Epidermal melanocyte (primary cell): ENCODE measurements at regions not wholly inside any gene's neighbourhood (a gene's known extent, or its start where the extent isn't known, plus 50 kb on each side); places are given as distances from the start of the nearest gene placed in this dataset.

Source experiments
- DNase-seq: peaks from one replicate; pipeline ENCODE4 v3.0.0; 2011; ENCODE audit warnings: low spot score; ENCODE audit not compliant: insufficient read length

DNA sequence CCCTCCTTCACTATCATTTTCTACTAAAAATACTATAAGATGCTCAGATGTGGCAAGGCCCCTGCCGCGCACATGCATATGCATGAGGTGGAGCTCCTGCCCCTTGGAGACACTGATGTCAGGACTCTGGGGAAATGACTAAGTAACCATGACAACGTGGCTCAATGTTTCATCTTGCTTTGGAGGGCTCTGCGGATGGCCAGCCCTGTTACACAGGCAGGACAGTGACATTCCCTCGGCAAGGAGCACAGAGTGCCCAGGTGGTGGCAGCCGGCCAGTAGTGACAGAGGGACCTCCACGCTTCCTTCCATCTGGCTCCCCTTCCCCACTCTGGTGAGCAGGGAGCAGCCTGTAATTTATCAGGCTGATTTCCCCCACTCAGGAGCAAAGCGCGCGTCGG lies 364.1 kb downstream of the SS18 start:
- no peak for DNase-seq

GRCh38 chr18:25725501-25725900 lies 364.9 kb downstream of the SS18 start:
- DNase-seq = no peak

DNA sequence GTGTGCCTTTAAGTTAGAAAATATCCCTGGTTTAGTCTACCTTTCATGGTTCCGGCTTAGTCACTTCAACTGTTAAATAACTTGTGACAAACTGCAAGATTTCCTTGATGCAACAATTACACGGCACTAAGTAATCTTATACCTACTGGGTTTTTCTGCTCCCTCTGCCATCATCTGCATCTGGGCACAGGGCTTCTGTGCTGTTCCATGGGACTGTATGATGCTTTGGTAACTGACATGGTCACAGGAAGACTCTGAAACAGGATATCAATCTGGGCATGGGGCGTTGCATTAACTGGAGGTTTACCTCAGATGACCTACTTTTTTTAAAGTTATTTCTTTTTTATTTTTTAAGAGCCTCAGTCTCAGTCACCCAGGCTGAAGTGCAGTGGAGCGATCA lies 365.4 kb downstream of the SS18 start:
- DNase-seq = no peak

DNA sequence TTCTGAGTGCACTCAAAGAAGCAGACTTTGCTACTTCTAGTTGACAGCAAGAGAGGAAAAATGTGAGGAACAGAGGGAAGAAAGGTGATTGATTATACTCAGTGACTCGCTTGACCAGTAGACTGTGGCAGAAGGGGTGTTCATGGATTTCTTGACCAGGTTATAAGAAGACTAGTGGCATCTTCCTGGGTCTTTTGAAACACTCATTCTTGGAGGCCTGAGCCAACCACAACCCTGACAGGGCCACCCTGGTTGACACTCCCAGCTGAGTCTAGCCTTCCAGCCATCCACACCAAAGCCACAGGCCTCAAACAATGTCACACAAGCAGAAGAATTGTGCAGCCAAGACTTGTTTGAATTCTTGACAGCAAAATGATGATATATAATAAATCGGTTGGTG lies 366.3 kb downstream of the SS18 start:
- no peak for DNase-seq

DNA sequence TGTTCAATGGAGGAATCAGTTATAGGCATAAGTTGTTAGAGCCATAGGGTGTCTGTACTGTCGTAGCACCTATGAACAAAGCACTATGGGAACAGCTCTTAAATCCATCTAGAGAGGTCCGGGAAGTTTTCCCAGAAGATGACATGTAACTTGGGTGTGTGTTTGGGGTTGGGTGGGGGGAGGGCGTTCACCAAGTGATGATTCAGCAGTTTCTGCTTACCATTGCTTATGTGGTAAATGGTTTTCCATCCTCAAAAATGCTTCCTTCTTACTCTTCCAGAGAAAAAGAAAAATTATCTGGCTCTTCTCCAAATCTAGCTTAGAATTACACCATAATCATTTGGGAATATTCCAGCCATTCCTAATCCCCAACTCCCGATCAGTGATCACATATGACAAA lies 361.1 kb upstream of the ZNF521 start:
- no peak for DNase-seq

DNA sequence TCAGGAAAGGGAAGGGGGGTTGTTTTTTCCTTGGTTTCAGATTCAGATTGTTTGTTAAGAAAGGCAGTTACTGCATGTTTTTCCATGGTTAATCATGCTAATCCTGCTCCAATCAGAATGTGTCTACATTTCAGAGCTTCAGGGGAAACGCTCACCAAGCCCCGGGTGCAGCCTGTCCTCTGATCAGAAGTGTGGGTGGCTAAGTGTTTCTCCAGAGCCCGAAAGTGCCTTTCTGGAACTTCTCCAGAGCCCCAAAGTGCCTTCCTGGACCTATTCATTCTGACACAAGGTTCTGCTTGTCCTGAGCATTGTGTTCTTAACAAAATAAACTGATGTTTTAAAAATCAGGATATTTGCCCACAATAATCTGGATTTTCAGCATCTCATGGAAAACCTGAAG lies 359.0 kb upstream of the ZNF521 start:
- no peak for DNase-seq

DNA sequence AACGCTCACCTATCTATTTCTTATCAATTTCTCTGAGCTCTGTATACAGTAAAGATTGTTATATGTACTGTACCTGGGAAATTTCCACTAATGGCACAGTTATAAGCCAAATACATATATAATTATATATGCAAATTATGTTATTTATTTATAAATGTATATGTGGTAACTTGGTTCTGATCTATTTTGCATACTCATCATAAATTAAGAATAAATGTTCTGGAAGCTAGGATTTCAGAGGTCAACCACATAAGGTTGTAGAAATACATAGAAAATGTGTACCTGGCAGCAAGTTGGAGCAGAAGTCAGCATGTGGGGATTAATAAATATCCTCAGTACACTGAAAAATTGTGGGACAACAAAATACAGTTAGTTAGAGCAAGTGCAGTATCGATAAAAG lies 353.7 kb upstream of the ZNF521 start:
- no peak for DNase-seq

DNA sequence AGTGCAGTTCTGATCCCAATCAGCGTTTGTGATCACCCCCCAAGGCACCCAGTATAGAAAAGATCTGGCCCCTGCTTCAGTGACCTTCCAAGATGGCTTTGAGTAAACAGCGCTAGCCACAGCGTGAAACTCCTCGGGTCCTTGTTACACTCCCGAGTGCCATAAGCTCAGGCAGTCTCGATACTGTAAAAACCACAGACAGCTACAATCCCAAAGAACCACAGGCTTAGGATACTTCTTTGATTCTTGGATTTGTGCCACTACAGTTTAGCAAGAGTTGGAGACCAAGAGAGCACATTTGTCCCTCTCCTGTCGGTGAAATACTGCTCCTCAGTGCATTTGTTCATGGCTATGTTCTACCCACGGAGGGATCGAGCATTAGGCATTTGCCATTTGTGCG lies 352.5 kb upstream of the ZNF521 start:
- DNase-seq = no peak

- no peak for DNase-seq
These were observed 352.1 kb upstream of the ZNF521 start for GRCh38 chr18:25704071-25704470.

DNA sequence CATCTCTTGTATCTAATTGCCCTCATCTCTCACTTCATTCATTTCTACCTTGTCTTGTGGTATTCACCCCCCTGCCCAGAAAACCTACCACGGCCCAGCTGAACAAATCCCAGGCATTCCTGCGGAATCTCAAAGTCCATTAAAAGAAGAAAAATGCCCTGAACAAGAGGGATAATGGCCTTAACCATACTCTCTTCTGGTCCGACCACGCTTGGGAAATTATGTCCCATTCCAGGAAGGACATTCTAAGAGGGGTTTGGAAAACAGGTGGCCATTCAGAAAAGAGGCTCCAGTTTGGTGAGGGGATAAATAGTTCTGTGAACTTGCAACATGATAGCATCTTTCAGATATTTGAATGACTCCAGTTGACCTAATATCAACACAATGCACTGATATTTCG lies 349.9 kb upstream of the ZNF521 start:
- no peak for DNase-seq

GRCh38 chr18:25686960-25687500 lies 335.1 kb upstream of the ZNF521 start:
- DNase-seq = no peak

- DNase-seq = no peak
These were observed 333.1 kb upstream of the ZNF521 start for GRCh38 chr18:25685088-25685487.

- DNase-seq = no peak
These were observed 327.5 kb upstream of the ZNF521 start for GRCh38 chr18:25679491-25679890.

- DNase-seq = no peak
These were observed 326.3 kb upstream of the ZNF521 start for GRCh38 chr18:25678221-25678620.

DNA sequence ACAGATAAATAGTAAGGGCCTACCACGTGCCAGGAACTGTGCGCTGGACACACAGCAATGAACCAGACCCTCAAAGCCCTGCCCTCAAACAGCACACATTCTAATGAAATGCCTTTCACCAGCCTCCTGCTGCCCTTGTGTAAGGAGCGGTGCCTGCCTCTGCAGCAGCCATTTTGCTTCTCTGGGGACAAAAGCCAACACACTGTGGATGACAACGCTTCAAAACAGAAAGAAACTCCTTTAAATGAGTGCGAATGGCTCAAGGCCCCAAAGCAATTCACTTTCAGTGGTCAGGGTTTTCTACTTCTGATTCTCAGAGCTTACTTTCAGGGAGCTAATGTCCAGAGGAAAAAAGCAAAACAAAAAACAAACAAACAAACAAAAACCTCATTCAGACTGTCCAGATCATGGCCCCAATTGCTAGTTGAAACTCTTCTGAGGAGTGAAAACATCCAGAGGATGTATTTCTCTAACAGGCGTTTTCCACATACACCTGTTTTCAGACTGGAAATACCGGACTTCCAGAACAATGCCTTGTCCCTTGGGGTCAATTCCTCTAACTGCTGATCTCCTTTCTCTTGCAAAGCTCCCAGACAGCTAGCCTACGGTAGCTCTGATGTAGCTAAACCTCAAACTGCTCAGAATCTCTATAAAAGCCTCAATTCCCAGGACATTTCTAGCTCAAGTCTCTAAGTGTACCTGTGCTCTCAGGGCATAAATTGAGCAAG lies 323.3 kb upstream of the ZNF521 start:
- DNase-seq = no peak

DNA sequence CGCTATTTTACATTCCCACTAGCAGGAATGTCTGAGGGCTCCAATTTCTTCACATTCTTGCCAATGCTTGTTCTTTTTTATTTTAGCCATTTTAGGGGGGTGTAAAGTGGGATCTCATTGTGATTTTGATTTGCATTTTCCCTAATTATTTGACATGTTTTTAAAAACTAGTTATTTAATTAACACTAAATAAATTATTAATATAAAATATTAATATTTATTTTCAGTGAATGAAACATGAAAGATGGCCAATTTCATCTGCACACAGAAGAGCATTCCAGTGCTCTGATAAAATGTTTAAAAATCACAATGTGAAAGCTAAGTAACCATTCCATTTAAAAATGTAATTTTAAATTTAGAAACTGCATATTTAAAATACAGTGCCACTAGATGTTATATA lies 322.2 kb upstream of the ZNF521 start:
- no peak for DNase-seq

DNA sequence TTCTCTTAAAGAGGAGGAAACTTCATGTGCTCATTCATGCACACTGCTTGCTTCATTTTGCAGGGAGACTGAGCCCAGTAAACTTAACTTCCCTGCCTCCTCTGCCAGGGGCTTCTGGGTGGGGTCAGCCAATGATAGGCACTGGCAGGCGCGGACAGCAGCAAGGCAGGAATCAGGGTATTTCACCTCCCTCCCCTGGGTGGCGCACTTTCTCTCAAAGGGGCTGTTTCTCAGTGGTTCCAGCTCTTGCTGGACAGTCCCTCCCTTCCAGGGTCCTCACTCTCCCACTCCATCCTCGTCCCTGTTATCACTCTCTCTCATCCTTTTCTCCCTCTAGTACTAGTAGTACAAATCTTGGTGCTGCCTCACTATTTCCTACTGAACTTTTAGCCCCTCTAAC lies 320.5 kb upstream of the ZNF521 start:
- no peak for DNase-seq

GRCh38 chr18:25669741-25670140 lies 317.8 kb upstream of the ZNF521 start:
- no peak for DNase-seq

- DNase-seq = no peak
These were observed 310.3 kb upstream of the ZNF521 start for GRCh38 chr18:25662272-25662671.

GRCh38 chr18:25661831-25662230 lies 309.9 kb upstream of the ZNF521 start:
- DNase-seq = no peak

GRCh38 chr18:25659541-25659940 lies 307.6 kb upstream of the ZNF521 start:
- no peak for DNase-seq

GRCh38 chr18:25658476-25658875 lies 306.5 kb upstream of the ZNF521 start:
- DNase-seq = no peak

GRCh38 chr18:25651553-25651952 lies 299.6 kb upstream of the ZNF521 start:
- no peak for DNase-seq
